ENCODE measurements at regions not wholly inside any gene's neighbourhood (a gene's known extent, or its start where the extent isn't known, plus 50 kb on each side); places are given as distances from the start of the nearest gene placed in this dataset.

- no peak for DNase-seq
Observed at GRCh38 chr3:107247116-107247515, 130.1 kb upstream of the CCDC54 start.

- no peak for DNase-seq
Observed at GRCh38 chr3:107249132-107249531, 128.1 kb upstream of the CCDC54 start.

GRCh38 chr3:107250221-107250620, 127.0 kb upstream of the CCDC54 start:
- no peak for DNase-seq

GRCh38 chr3:107251819-107252218, 125.4 kb upstream of the CCDC54 start:
- DNase-seq: no peak

GRCh38 chr3:107256963-107257362, 120.3 kb upstream of the CCDC54 start:
- DNase-seq: no peak

GRCh38 chr3:107258300-107258699, 118.9 kb upstream of the CCDC54 start:
- DNase-seq: no peak

- no peak for DNase-seq
Observed at GRCh38 chr3:107260207-107260606, 117.0 kb upstream of the CCDC54 start.

- DNase-seq: no peak
Observed at GRCh38 chr3:107263269-107264021, 113.8 kb upstream of the CCDC54 start.

- no peak for DNase-seq
Observed at GRCh38 chr3:107264888-107265287, 112.4 kb upstream of the CCDC54 start.

GRCh38 chr3:107265526-107265925, 111.7 kb upstream of the CCDC54 start:
- DNase-seq: no peak

GRCh38 chr3:107268469-107268868, 108.8 kb upstream of the CCDC54 start:
- no peak for DNase-seq

- DNase-seq: no peak
Observed at GRCh38 chr3:107269136-107269535, 108.1 kb upstream of the CCDC54 start.

GRCh38 chr3:107271787-107272387, 105.4 kb upstream of the CCDC54 start:
- no peak for DNase-seq

GRCh38 chr3:107272471-107272870, 104.8 kb upstream of the CCDC54 start:
- no peak for DNase-seq

GRCh38 chr3:107272885-107273284, 104.4 kb upstream of the CCDC54 start:
- DNase-seq: no peak

- DNase-seq: no peak
Observed at GRCh38 chr3:107273771-107274170, 103.5 kb upstream of the CCDC54 start.

- no peak for DNase-seq
Observed at GRCh38 chr3:107275511-107275910, 101.7 kb upstream of the CCDC54 start.

GRCh38 chr3:107283948-107284347, 93.3 kb upstream of the CCDC54 start:
- no peak for DNase-seq

GRCh38 chr3:107284612-107285011, 92.6 kb upstream of the CCDC54 start:
- DNase-seq: no peak

GRCh38 chr3:107285197-107285596, 92.0 kb upstream of the CCDC54 start:
- DNase-seq: no peak

- no peak for DNase-seq
Observed at GRCh38 chr3:107289354-107289753, 87.9 kb upstream of the CCDC54 start.

- DNase-seq: no peak
Observed at GRCh38 chr3:107294117-107294516, 83.1 kb upstream of the CCDC54 start.

GRCh38 chr3:107297597-107297996, 79.6 kb upstream of the CCDC54 start:
- no peak for DNase-seq

GRCh38 chr3:107307205-107307604, 70.0 kb upstream of the CCDC54 start:
- DNase-seq: no peak

- no peak for DNase-seq
Observed at GRCh38 chr3:107308716-107309115, 68.5 kb upstream of the CCDC54 start.
